GM23338 (cell line): ENCODE measurements at regions not wholly inside any gene's neighbourhood (a gene's known extent, or its start where the extent isn't known, plus 50 kb on each side); places are given as distances from the start of the nearest gene placed in this dataset.

Experiments
- ATAC-seq: fragments of 200-7000 bp; cut with Tn5 transposase; 3 replicates; pipeline ENCODE4 v1.9.1; 2020
- DNase-seq: peaks from one replicate; pipeline ENCODE4 v3.0.0-alpha.2; 2015; ENCODE audit warnings: low spot score
- H2AFZ ChIP-seq: fragments of 200-600 bp; sonication (generic); 2 replicates; pipeline ENCODE4 v1.8.0; 2016; ENCODE audit warnings: antibody characterized with exemption, mild to moderate bottlenecking, moderate library complexity
- H3F3A ChIP-seq: fragments of 200-600 bp; sonication (generic); replicated peaks from 2 replicates; pipeline ENCODE4 v1.8.0; 2017; ENCODE audit warnings: antibody characterized with exemption, mixed run types, low read depth
- H3K27ac ChIP-seq: fragments of 200-600 bp; sonication (generic); 2 replicates; pipeline ENCODE4 v1.6.1; 2016; ENCODE audit warnings: low read depth
- H3K27me3 ChIP-seq: fragments of 200-600 bp; sonication (generic); 2 replicates; pipeline ENCODE4 v1.8.0; 2016; ENCODE audit warnings: mild to moderate bottlenecking, mixed run types, moderate library complexity; ENCODE audit not compliant: insufficient read depth
- H3K36me3 ChIP-seq: fragments of 200-600 bp; sonication (generic); 2 replicates; pipeline ENCODE4 v1.8.0; 2016; ENCODE audit warnings: mild to moderate bottlenecking; ENCODE audit not compliant: insufficient read depth
- H3K4me1 ChIP-seq: fragments of 200-600 bp; sonication (generic); 2 replicates; pipeline ENCODE4 v1.8.0; 2016; ENCODE audit warnings: mild to moderate bottlenecking, moderate library complexity; ENCODE audit not compliant: insufficient read depth
- H3K4me2 ChIP-seq: fragments of 200-600 bp; sonication (generic); 2 replicates; pipeline ENCODE4 v1.7.1; 2017; ENCODE audit warnings: mixed run types
- H3K4me3 ChIP-seq: fragments of 200-600 bp; sonication (generic); 2 replicates; pipeline ENCODE4 v1.6.1; 2016; ENCODE audit warnings: mixed run types
- H3K79me2 ChIP-seq: fragments of 200-600 bp; sonication (generic); replicated peaks from 2 replicates; pipeline ENCODE4 v1.8.0; 2017; ENCODE audit warnings: mild to moderate bottlenecking; ENCODE audit not compliant: insufficient read depth
- H3K9me2 ChIP-seq: fragments of 200-600 bp; sonication (generic); 2 replicates; pipeline ENCODE4 v1.8.0; 2017; ENCODE audit not compliant: insufficient read depth
- H4K20me1 ChIP-seq: fragments of 200-600 bp; sonication (generic); replicated peaks from 2 replicates; pipeline ENCODE4 v1.8.0; 2017; ENCODE audit warnings: mild to moderate bottlenecking; ENCODE audit not compliant: insufficient read depth
- H3K27ac Mint-ChIP-seq: 2 replicates; pipeline ENCODE4 v1.8.0; 2020; ENCODE audit warnings: inconsistent platforms, mild to moderate bottlenecking, moderate library complexity, mixed read lengths
- H3K27me3 Mint-ChIP-seq: 3 replicates; pipeline ENCODE4 v1.8.0; 2022; ENCODE audit warnings: low read depth, mild to moderate bottlenecking, moderate library complexity, mixed read lengths, inconsistent platforms; ENCODE audit not compliant: insufficient read depth, poor library complexity
- H3K36me3 Mint-ChIP-seq: 3 replicates; pipeline ENCODE4 v1.8.0; 2021; ENCODE audit warnings: low read depth, mild to moderate bottlenecking, inconsistent platforms, moderate library complexity, mixed read lengths
- H3K4me1 Mint-ChIP-seq: 3 replicates; pipeline ENCODE4 v1.8.0; 2020; ENCODE audit warnings: mild to moderate bottlenecking, inconsistent platforms, mixed read lengths
- H3K4me3 Mint-ChIP-seq: 3 replicates; pipeline ENCODE4 v1.8.0; 2021; ENCODE audit warnings: moderate library complexity, mild to moderate bottlenecking, inconsistent platforms, mixed read lengths
- H3K9me3 Mint-ChIP-seq: 3 replicates; pipeline ENCODE4 v1.8.0; 2020; ENCODE audit warnings: moderate library complexity, mild to moderate bottlenecking, inconsistent platforms, mixed read lengths
- ETS1 ChIP-seq: IDR thresholded peaks from 2 replicates; pipeline ENCODE4 v1.6.1; 2016; ENCODE audit warnings: antibody characterized with exemption
- EZH2 ChIP-seq: fragments of 200-600 bp; sonication (generic); IDR thresholded peaks from one replicate; pipeline ENCODE4 v1.8.0; 2017; ENCODE audit warnings: antibody characterized with exemption, mild to moderate bottlenecking, low read depth; ENCODE audit not compliant: unreplicated experiment
- EZH2phosphoT487 ChIP-seq: fragments of 200-600 bp; sonication (generic); IDR thresholded peaks from one replicate; pipeline ENCODE4 v1.8.1; 2018; ENCODE audit warnings: antibody characterized with exemption; ENCODE audit not compliant: unreplicated experiment
- POLR2AphosphoS5 ChIP-seq: IDR thresholded peaks from 2 replicates; pipeline ENCODE4 v1.6.1; 2016; ENCODE audit warnings: antibody characterized with exemption, low read depth
- ZNF462 ChIP-seq: fragments of 250-450 bp; sonication (Bioruptor Pico); IDR thresholded peaks from 2 replicates; pipeline ENCODE4 v1.5.0; 2020; ENCODE audit warnings: mild to moderate bottlenecking, moderate library complexity
- TF ChIP-seq, protein P1 (sequence below): IDR thresholded peaks from one replicate; pipeline ENCODE4 v1.6.1; 2018; ENCODE audit warnings: antibody characterized with exemption; ENCODE audit not compliant: unreplicated experiment

DNA sequence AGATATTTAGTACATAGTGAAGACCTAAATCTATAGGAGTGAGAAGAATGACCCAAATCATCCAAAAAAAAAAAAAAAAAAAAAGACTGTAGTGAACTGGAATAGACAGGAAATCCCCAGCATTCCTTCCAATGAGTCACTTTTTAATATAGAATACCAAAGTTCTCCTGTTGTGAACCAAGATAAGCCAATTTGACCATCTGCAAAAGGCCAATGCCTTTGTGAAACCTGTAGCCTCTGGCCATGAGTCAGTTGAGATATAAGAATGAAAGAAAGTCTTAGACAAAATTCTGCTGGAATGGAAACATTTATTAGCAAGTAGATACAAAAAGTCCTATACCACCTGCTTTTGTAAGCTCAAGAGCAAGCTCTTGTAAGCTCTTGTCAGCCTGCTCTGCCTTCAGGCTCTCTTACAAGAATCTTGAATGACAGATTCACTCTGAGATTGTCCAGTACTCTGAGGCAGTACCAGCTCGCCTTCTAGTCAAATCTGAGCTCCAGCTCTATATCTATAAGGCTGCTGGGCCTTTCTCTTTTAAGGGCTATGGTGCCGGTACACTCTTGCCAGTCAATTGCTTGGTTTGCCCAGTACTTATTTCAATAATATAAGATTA lies 243.0 kb upstream of the TMTC1 start:
- peaks cover 9% of the 10 kb centered on the region for H3K9me2 ChIP-seq
- H2AFZ ChIP-seq = no peak overlapping the region
- H3K27ac Mint-ChIP-seq = no peak overlapping the region
- no peaks in the 10 kb centered on the region; the same call in 1 of the 2 replicates for H3K36me3 ChIP-seq
- no peaks in the 10 kb centered on the region for H3F3A ChIP-seq
- H3K27me3 ChIP-seq = no peaks in the 10 kb centered on the region
- no peaks in the 10 kb centered on the region for H3K79me2 ChIP-seq
- no peaks in the 10 kb centered on the region for H4K20me1 ChIP-seq
- no peak overlapping the region for H3K4me3 ChIP-seq
- ATAC-seq (no peak), DNase-seq (no peak)
- H3K27me3 Mint-ChIP-seq = peaks cover 2% of the 10 kb centered on the region
- H3K4me2 ChIP-seq = no peak overlapping the region
- peaks cover 6% of the 10 kb centered on the region; the same call in 2 of the 3 replicates for H3K4me1 Mint-ChIP-seq
- H3K4me1 ChIP-seq = no peaks in the 10 kb centered on the region
- H3K4me3 Mint-ChIP-seq = no peak overlapping the region
- H3K27ac ChIP-seq = no peak overlapping the region
- TF ChIP-seq, protein P1, sequence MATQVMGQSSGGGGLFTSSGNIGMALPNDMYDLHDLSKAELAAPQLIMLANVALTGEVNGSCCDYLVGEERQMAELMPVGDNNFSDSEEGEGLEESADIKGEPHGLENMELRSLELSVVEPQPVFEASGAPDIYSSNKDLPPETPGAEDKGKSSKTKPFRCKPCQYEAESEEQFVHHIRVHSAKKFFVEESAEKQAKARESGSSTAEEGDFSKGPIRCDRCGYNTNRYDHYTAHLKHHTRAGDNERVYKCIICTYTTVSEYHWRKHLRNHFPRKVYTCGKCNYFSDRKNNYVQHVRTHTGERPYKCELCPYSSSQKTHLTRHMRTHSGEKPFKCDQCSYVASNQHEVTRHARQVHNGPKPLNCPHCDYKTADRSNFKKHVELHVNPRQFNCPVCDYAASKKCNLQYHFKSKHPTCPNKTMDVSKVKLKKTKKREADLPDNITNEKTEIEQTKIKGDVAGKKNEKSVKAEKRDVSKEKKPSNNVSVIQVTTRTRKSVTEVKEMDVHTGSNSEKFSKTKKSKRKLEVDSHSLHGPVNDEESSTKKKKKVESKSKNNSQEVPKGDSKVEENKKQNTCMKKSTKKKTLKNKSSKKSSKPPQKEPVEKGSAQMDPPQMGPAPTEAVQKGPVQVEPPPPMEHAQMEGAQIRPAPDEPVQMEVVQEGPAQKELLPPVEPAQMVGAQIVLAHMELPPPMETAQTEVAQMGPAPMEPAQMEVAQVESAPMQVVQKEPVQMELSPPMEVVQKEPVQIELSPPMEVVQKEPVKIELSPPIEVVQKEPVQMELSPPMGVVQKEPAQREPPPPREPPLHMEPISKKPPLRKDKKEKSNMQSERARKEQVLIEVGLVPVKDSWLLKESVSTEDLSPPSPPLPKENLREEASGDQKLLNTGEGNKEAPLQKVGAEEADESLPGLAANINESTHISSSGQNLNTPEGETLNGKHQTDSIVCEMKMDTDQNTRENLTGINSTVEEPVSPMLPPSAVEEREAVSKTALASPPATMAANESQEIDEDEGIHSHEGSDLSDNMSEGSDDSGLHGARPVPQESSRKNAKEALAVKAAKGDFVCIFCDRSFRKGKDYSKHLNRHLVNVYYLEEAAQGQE = no peak
- H3K36me3 Mint-ChIP-seq = peaks cover 20% of the 10 kb centered on the region
- peaks cover 23% of the 10 kb centered on the region for H3K9me3 Mint-ChIP-seq

GRCh38 chr12:30025317-30025716 lies 241.6 kb upstream of the TMTC1 start:
- Histone ChIP-seq H3K27me3 (no peaks in the 10 kb centered on the region), H3K4me3 (no peak overlapping the region), H3F3A (no peaks in the 10 kb centered on the region), H3K27ac (no peak overlapping the region), H4K20me1 (no peaks in the 10 kb centered on the region), H3K4me2 (no peak overlapping the region), H3K36me3 (no peaks in the 10 kb centered on the region; the same call in 1 of the 2 replicates), H3K9me2 (peaks cover 12% of the 10 kb centered on the region), H3K4me1 (no peaks in the 10 kb centered on the region), H2AFZ (no peak overlapping the region), H3K79me2 (no peaks in the 10 kb centered on the region)
- no peak overlapping the region; the same call in 1 of the 2 replicates for H3K27ac Mint-ChIP-seq
- H3K9me3 Mint-ChIP-seq = peaks cover 23% of the 10 kb centered on the region
- no peak overlapping the region for H3K4me3 Mint-ChIP-seq
- peaks cover 2% of the 10 kb centered on the region for H3K27me3 Mint-ChIP-seq
- ATAC-seq = no peak
- H3K4me1 Mint-ChIP-seq = peaks cover 6% of the 10 kb centered on the region; the same call in 2 of the 3 replicates
- peaks cover 20% of the 10 kb centered on the region for H3K36me3 Mint-ChIP-seq
- DNase-seq = no peak
- no peak for TF ChIP-seq ZNF462 (CRISPR knock-in tag)
- TF ChIP-seq EZH2 = no peak
- no peak for TF ChIP-seq EZH2phosphoT487
- TF ChIP-seq ETS1 = no peak
- TF ChIP-seq, protein P1 = no peak
- TF ChIP-seq POLR2AphosphoS5 = no peak
